Cardiac septum (tissue), 1 donor: ENCODE measurements at regions not wholly inside any gene's neighbourhood (a gene's known extent, or its start where the extent isn't known, plus 50 kb on each side); places are given as distances from the start of the nearest gene placed in this dataset.

ENCODE experiments used
- DNase-seq: peaks from one replicate; pipeline ENCODE4 v3.0.0-alpha.2; 2020; ENCODE audit warnings: low spot score
- intact Hi-C: fragments of 100-400 bp; cut with DNase I; formaldehyde crosslinking; loops from one replicate; pipeline ENCODE4 v1.14.0; 2022
- donor health status: DM: no; HTN: no; CAD: no.

GRCh38 chr1:8076176-8076575, 50.1 kb upstream of the ERRFI1 start:
- DNase-seq, result no peak
- intact Hi-C loops, result loop anchor here (5.0 kb wide), 2 partner anchors 41 to 61 kb away; no protein-coding TSS in a partner anchor
